H9 (cell line): ENCODE measurements at regions not wholly inside any gene's neighbourhood (a gene's known extent, or its start where the extent isn't known, plus 50 kb on each side); places are given as distances from the start of the nearest gene placed in this dataset.

Experiments used
- DNase-seq: peaks from one replicate; pipeline ENCODE4 v3.0.0-alpha.2; 2017
- H2AFZ ChIP-seq: one replicate; pipeline ENCODE4 v1.6.1; 2013; ENCODE audit warnings: mild to moderate bottlenecking, low read length, control low read depth, moderate library complexity
- H2AK5ac ChIP-seq: 2 replicates; pipeline ENCODE4 v1.6.1; 2013; ENCODE audit warnings: low read length, control low read depth, mixed read lengths; ENCODE audit not compliant: insufficient read length
- H2BK120ac ChIP-seq: one replicate; pipeline ENCODE4 v1.6.1; 2013; ENCODE audit warnings: low read depth, mild to moderate bottlenecking, low read length, control low read depth, inconsistent platforms; ENCODE audit not compliant: poor library complexity, severe bottlenecking
- H2BK12ac ChIP-seq: 2 replicates; pipeline ENCODE4 v1.6.1; 2013; ENCODE audit warnings: low read length, control low read depth, mixed read lengths, low read depth; ENCODE audit not compliant: insufficient read length
- H2BK15ac ChIP-seq: 2 replicates; pipeline ENCODE4 v1.6.1; 2013; ENCODE audit warnings: low read depth, low read length, control low read depth
- H2BK20ac ChIP-seq: one replicate; pipeline ENCODE4 v1.6.1; 2013; ENCODE audit warnings: low read depth, mild to moderate bottlenecking, low read length, control low read depth, inconsistent platforms; ENCODE audit not compliant: poor library complexity, severe bottlenecking
- H2BK5ac ChIP-seq: 2 replicates; pipeline ENCODE4 v1.6.1; 2013; ENCODE audit warnings: low read length, control low read depth, mixed read lengths; ENCODE audit not compliant: insufficient read length
- H3K14ac ChIP-seq: 2 replicates; pipeline ENCODE4 v1.6.1; 2013; ENCODE audit warnings: low read length, control low read depth; ENCODE audit not compliant: insufficient read depth
- H3K18ac ChIP-seq: 2 replicates; pipeline ENCODE4 v1.6.1; 2013; ENCODE audit warnings: low read depth, mild to moderate bottlenecking, mixed read lengths, low read length, control low read depth; ENCODE audit not compliant: insufficient read length
- H3K23ac ChIP-seq: 2 replicates; pipeline ENCODE4 v1.6.1; 2013; ENCODE audit warnings: low read length, control low read depth, mixed read lengths, low read depth; ENCODE audit not compliant: insufficient read length
- H3K23me2 ChIP-seq: 2 replicates; pipeline ENCODE4 v1.6.1; 2013; ENCODE audit warnings: low read depth, mild to moderate bottlenecking, mixed read lengths, low read length, control low read depth; ENCODE audit not compliant: insufficient read length, poor library complexity, severe bottlenecking
- H3K27ac ChIP-seq: 2 replicates; pipeline ENCODE4 v1.5.1; 2013; ENCODE audit warnings: low read length, control low read depth, mixed read lengths, low read depth; ENCODE audit not compliant: insufficient read length
- H3K27me3 ChIP-seq: 2 replicates; pipeline ENCODE4 v1.6.1; 2013; ENCODE audit warnings: low read length, control low read depth, inconsistent platforms; ENCODE audit not compliant: insufficient read depth
- H3K4ac ChIP-seq: 2 replicates; pipeline ENCODE4 v1.6.1; 2013; ENCODE audit warnings: low read depth, mild to moderate bottlenecking, control low read depth, inconsistent platforms, low read length, moderate library complexity
- H3K4me1 ChIP-seq: 2 replicates; pipeline ENCODE4 v1.6.1; 2013; ENCODE audit warnings: low read length, control low read depth, inconsistent platforms; ENCODE audit not compliant: insufficient read depth
- H3K4me2 ChIP-seq: 2 replicates; pipeline ENCODE4 v1.6.1; 2013; ENCODE audit warnings: low read length, control low read depth, mixed read lengths; ENCODE audit not compliant: insufficient read length, insufficient read depth
- H3K56ac ChIP-seq: 2 replicates; pipeline ENCODE4 v1.6.1; 2013; ENCODE audit warnings: low read depth, mild to moderate bottlenecking, mixed read lengths, low read length, control low read depth; ENCODE audit not compliant: insufficient read length
- H3K79me1 ChIP-seq: 2 replicates; pipeline ENCODE4 v1.6.1; 2013; ENCODE audit warnings: low read depth, mild to moderate bottlenecking, moderate library complexity, low read length, control low read depth, inconsistent platforms; ENCODE audit not compliant: insufficient read depth, poor library complexity, severe bottlenecking
- H3K79me2 ChIP-seq: 2 replicates; pipeline ENCODE4 v1.6.1; 2013; ENCODE audit warnings: low read length, control low read depth, inconsistent platforms; ENCODE audit not compliant: insufficient read depth
- H3K9ac ChIP-seq: 2 replicates; pipeline ENCODE4 v1.6.1; 2013; ENCODE audit warnings: low read length, control low read depth, mixed read lengths; ENCODE audit not compliant: insufficient read length; ENCODE audit errors: extremely low read depth
- H3K9me3 ChIP-seq: one replicate; pipeline ENCODE4 v1.6.1; 2013; ENCODE audit warnings: low read depth, low read length, inconsistent platforms; ENCODE audit not compliant: control insufficient read depth
- H3T11ph ChIP-seq: one replicate; pipeline ENCODE4 v1.6.1; 2013; ENCODE audit warnings: mild to moderate bottlenecking, low read length, control low read depth, inconsistent platforms
- H4K20me1 ChIP-seq: one replicate; pipeline ENCODE4 v1.6.1; 2013; ENCODE audit not compliant: control insufficient read depth, insufficient read length, insufficient read depth
- H4K5ac ChIP-seq: 2 replicates; pipeline ENCODE4 v1.6.1; 2013; ENCODE audit warnings: low read depth, mild to moderate bottlenecking, mixed read lengths, low read length, control low read depth; ENCODE audit not compliant: insufficient read length
- H4K8ac ChIP-seq: replicated peaks from 2 replicates; pipeline ENCODE4 v1.6.1; 2013; ENCODE audit warnings: low read length, control low read depth, mixed read lengths, low read depth; ENCODE audit not compliant: insufficient read length
- H4K91ac ChIP-seq: 2 replicates; pipeline ENCODE4 v1.6.1; 2013; ENCODE audit warnings: low read depth, mild to moderate bottlenecking, moderate library complexity, mixed read lengths, low read length, control low read depth; ENCODE audit not compliant: insufficient read length
- H3K27ac Mint-ChIP-seq, 3 experiments: 2 replicates in 2 of 3; 3 replicates in 1 of 3; pipeline ENCODE4 v1.8.0; 2020 to 2021; ENCODE audit warnings: mixed read lengths in 3 of 3, mild to moderate bottlenecking in 1 of 3, moderate library complexity in 1 of 3
- H3K27me3 Mint-ChIP-seq: 2 replicates; pipeline ENCODE4 v1.8.0; 2021; ENCODE audit warnings: low read depth, mild to moderate bottlenecking, moderate library complexity, mixed read lengths
- H3K36me3 Mint-ChIP-seq, 3 experiments: 2 replicates in 2 of 3; 3 replicates in 1 of 3; pipeline ENCODE4 v1.8.0; 2020 to 2021; ENCODE audit warnings: low read depth in 3 of 3, mixed read lengths in 3 of 3; ENCODE audit not compliant: insufficient read depth in 1 of 3
- H3K4me1 Mint-ChIP-seq, 2 experiments: 2 replicates each; pipeline ENCODE4 v1.8.0; 2020; ENCODE audit warnings: mixed read lengths in 2 of 2
- H3K4me3 Mint-ChIP-seq, 2 experiments: 2 replicates in 1 of 2; 3 replicates in 1 of 2; pipeline ENCODE4 v1.8.0; 2020 to 2021; ENCODE audit warnings: mild to moderate bottlenecking in 2 of 2, mixed read lengths in 2 of 2, moderate library complexity in 1 of 2
- H3K9me3 Mint-ChIP-seq, 2 experiments: 2 replicates in 1 of 2; 3 replicates in 1 of 2; pipeline ENCODE4 v1.8.0; 2020; ENCODE audit warnings: mild to moderate bottlenecking in 2 of 2, mixed read lengths in 2 of 2, moderate library complexity in 1 of 2
- WGBS: extraction: QIAGEN DNeasy Blood & Tissue Kit; methylation state at CpG from one replicate; pipeline ENCODE4 v1.1.7; 2013; ENCODE audit warnings: missing lambda C conversion rate, low lambda C conversion rate, mixed read lengths; ENCODE audit not compliant: insufficient read length; ENCODE audit errors: extremely low coverage; 5-methylcytosine and 5-hydroxymethylcytosine counted together
- TF ChIP-seq, protein P1 (sequence below): fragments of 200-600 bp; sonication (generic); conservative IDR thresholded peaks from 3 replicates; pipeline ENCODE4 v1.8.0; 2021; ENCODE audit warnings: antibody characterized with exemption, mild to moderate bottlenecking

DNA sequence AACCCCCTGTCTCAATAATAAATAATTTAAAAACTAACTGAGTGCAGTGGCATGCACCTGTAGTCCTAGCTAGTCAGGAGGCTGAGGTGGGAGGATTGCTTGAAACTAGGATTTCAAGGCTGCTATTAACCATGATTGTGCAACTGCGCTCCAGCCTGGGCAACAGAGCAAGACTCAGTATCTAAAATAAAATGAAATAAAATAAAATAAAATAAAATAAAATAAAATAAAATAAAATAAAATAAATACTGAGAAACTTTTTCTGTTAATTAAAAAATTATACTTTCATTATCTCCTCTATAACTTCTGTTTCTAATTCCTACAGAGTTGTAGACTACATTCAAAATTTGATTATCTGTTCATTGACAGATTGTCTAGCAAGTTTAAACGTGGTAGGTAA is 999.4 kb downstream of the ANKRD7 start:
- H4K5ac ChIP-seq = no peak overlapping the region
- Mint-ChIP-seq H3K27ac (no peak overlapping the region), H3K4me3 (no peak overlapping the region), H3K4me1 (no peaks in the 10 kb centered on the region), H3K27me3 (no peaks in the 10 kb centered on the region), H3K9me3 (peaks cover 0 to 2% of the 10 kb centered on the region in 2 experiments; a peak in 1 of 5 replicates), H3K36me3 (0 out of 7 replicates have a peak, but pooled peaks cover 0 to 3% (median 0%) of the 10 kb centered on the region in 3 experiments)
- H3K9ac ChIP-seq = no peak overlapping the region
- H2BK20ac ChIP-seq = no peak overlapping the region
- no peak overlapping the region for H3K56ac ChIP-seq
- H3K23me2 ChIP-seq = no peaks in the 10 kb centered on the region
- no peak overlapping the region for H3K27ac ChIP-seq
- no peak overlapping the region for H2AFZ ChIP-seq
- H2BK5ac ChIP-seq = no peak overlapping the region
- no peak overlapping the region for H2AK5ac ChIP-seq
- no peak overlapping the region for H3K18ac ChIP-seq
- no peak overlapping the region for H4K8ac ChIP-seq
- H2BK120ac ChIP-seq = no peak overlapping the region
- no peak overlapping the region for H2BK12ac ChIP-seq
- no peaks in the 10 kb centered on the region for H3K79me1 ChIP-seq
- H3K27me3 ChIP-seq = no peaks in the 10 kb centered on the region
- no peaks in the 10 kb centered on the region for H3K79me2 ChIP-seq
- H3K4me1 ChIP-seq = no peaks in the 10 kb centered on the region
- H4K20me1 ChIP-seq = no peaks in the 10 kb centered on the region
- no peak overlapping the region for H3K14ac ChIP-seq
- H2BK15ac ChIP-seq = no peak overlapping the region
- no peaks in the 10 kb centered on the region for H3K9me3 ChIP-seq
- no CpG with 5 or more reads among the region's 2 CpGs for WGBS
- H3K4me2 ChIP-seq = no peak overlapping the region
- no peak overlapping the region for H3T11ph ChIP-seq
- TF ChIP-seq, protein P1, sequence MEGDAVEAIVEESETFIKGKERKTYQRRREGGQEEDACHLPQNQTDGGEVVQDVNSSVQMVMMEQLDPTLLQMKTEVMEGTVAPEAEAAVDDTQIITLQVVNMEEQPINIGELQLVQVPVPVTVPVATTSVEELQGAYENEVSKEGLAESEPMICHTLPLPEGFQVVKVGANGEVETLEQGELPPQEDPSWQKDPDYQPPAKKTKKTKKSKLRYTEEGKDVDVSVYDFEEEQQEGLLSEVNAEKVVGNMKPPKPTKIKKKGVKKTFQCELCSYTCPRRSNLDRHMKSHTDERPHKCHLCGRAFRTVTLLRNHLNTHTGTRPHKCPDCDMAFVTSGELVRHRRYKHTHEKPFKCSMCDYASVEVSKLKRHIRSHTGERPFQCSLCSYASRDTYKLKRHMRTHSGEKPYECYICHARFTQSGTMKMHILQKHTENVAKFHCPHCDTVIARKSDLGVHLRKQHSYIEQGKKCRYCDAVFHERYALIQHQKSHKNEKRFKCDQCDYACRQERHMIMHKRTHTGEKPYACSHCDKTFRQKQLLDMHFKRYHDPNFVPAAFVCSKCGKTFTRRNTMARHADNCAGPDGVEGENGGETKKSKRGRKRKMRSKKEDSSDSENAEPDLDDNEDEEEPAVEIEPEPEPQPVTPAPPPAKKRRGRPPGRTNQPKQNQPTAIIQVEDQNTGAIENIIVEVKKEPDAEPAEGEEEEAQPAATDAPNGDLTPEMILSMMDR = no peak
- no peak for DNase-seq
- H3K23ac ChIP-seq = no peak overlapping the region
- H4K91ac ChIP-seq = no peak overlapping the region
- no peak overlapping the region for H3K4ac ChIP-seq
